ENCODE measurements at regions not wholly inside any gene's neighbourhood (a gene's known extent, or its start where the extent isn't known, plus 50 kb on each side); places are given as distances from the start of the nearest gene placed in this dataset.

- TF ChIP-seq POLR2A (IDR thresholded peaks at IDR 0.05) (no peak), CTCF (IDR thresholded peaks at IDR 0.05) (no peak)
These were observed 165.9 kb downstream of the KIT start for GRCh38 chr4:54823616-54824015.
